Adrenal gland (tissue), 9 donors: ENCODE measurements at regions not wholly inside any gene's neighbourhood (a gene's known extent, or its start where the extent isn't known, plus 50 kb on each side); places are given as distances from the start of the nearest gene placed in this dataset.

Experiments
- DNase-seq, 7 donors: peaks; one replicate each; pipeline ENCODE4 v3.0.0-alpha.2; 2019 to 2020
- H3K27ac ChIP-seq, 5 donors: fragments of 200-600 bp; sonication (generic) in 4 of 5; 1 replicate in 3 of 5; 2 replicates in 2 of 5; pipeline versions ENCODE4 v1.5.1 to v1.8.0; 2016 to 2020; ENCODE audit warnings: mild to moderate bottlenecking in 1 of 5
- H3K27me3 ChIP-seq: fragments of 200-600 bp; 2 replicates; pipeline ENCODE4 v1.8.0; 2021
- H3K36me3 ChIP-seq, 2 donors: fragments of 200-600 bp; replicated peaks in 1 of 2; 1 replicate in 1 of 2; 2 replicates in 1 of 2; pipeline versions ENCODE4 v1.5.1 to v1.8.0; 2018 to 2022
- H3K4me1 ChIP-seq, 2 donors: fragments of 200-600 bp; replicated peaks in 1 of 2; 1 replicate in 1 of 2; 2 replicates in 1 of 2; pipeline versions ENCODE4 v1.5.1 to v1.8.0; 2018 to 2021
- H3K4me3 ChIP-seq, 4 donors: fragments of 200-600 bp; sonication (generic) in 3 of 4; one replicate each; pipeline ENCODE4 v1.5.1; 2016 to 2018
- H3K9me3 ChIP-seq, 3 donors: fragments of 200-600 bp; sonication (generic) in 1 of 3; replicated peaks in 1 of 3; 1 replicate in 2 of 3; 2 replicates in 1 of 3; pipeline versions ENCODE4 v1.5.1 to v1.8.0; 2016 to 2021
- POLR2A ChIP-seq, 2 donors: fragments of 450-650 bp; IDR thresholded peaks; one replicate each; pipeline ENCODE4 v1.6.1; 2017; ENCODE audit warnings: antibody characterized with exemption in 2 of 2, mild to moderate bottlenecking in 2 of 2, moderate library complexity in 1 of 2
- WGBS, 4 donors: extraction: QIAGEN DNeasy Blood & Tissue Kit in 2 of 4; methylation state at CpG; one replicate each; pipeline versions ENCODE4 v1.1.5 to v1.1.7; 2013 to 2017; 5-methylcytosine and 5-hydroxymethylcytosine counted together
- intact Hi-C, 2 donors: fragments of 100-400 bp; cut with DNase I; formaldehyde crosslinking; loops; one replicate each; pipeline versions ENCODE4 v1.14.1 to v1.15.0; 2022 to 2023
- TF ChIP-seq, protein P1 (sequence below), 6 experiments: fragments of 450-650 bp in 4 of 6; fragments of 200-600 bp in 2 of 6; sonication (generic) in 1 of 6; IDR thresholded peaks; 1 replicate in 5 of 6; 2 replicates in 1 of 6; pipeline versions ENCODE4 v1.5.1 to v1.8.0; 2016 to 2021; ENCODE audit warnings: antibody characterized with exemption in 6 of 6, mild to moderate bottlenecking in 2 of 6, moderate library complexity in 1 of 6
- donor health status: healthy with polysubstance abuse.
- donor health status: Bipolar disorder and iron deficiency.
- donor health status: DM: yes; HTN: yes; CAD: no.
- donor health status: DM: no; HTN: no; CAD: no.
- donor health status: DM: no; HTN: no; CAD: no.

DNA sequence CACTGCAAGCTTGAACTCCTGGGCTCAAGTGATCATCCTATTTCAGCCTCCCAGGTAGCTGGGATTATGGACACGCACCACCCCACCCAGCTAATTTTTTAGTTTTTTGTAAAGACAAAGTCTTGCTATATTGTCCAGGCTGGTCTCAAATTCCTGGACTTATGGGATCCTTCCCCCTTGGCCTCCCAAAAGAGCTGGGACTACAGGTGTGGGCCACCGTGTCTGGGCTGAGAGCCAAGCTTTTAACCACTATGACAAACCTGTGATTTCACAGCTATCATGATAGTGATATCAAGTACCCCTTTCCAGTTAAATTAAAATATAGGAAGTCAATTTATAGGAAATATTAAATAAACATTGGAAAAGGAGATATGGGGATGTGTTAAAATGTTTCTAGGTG, 74.6 kb upstream of the IRX6 start:
- DNase-seq = no peak
- 73 to 88% (median 79%) methylated on average over 2 of the region's 2 CpGs for WGBS, 4 donors
- Histone ChIP-seq H3K9me3 (no peaks in the 10 kb centered on the region), H3K27me3 (no peaks in the 10 kb centered on the region), H3K27ac (no peak overlapping the region), H3K36me3 (no peaks in the 10 kb centered on the region), H3K4me3 (no peak overlapping the region), H3K4me1 (no peaks in the 10 kb centered on the region)
- intact Hi-C loops = no loop called here
- TF ChIP-seq, protein P1, sequence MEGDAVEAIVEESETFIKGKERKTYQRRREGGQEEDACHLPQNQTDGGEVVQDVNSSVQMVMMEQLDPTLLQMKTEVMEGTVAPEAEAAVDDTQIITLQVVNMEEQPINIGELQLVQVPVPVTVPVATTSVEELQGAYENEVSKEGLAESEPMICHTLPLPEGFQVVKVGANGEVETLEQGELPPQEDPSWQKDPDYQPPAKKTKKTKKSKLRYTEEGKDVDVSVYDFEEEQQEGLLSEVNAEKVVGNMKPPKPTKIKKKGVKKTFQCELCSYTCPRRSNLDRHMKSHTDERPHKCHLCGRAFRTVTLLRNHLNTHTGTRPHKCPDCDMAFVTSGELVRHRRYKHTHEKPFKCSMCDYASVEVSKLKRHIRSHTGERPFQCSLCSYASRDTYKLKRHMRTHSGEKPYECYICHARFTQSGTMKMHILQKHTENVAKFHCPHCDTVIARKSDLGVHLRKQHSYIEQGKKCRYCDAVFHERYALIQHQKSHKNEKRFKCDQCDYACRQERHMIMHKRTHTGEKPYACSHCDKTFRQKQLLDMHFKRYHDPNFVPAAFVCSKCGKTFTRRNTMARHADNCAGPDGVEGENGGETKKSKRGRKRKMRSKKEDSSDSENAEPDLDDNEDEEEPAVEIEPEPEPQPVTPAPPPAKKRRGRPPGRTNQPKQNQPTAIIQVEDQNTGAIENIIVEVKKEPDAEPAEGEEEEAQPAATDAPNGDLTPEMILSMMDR (IDR thresholded peaks at IDR 0.05) = no peak
- no peak for TF ChIP-seq POLR2A (IDR thresholded peaks at IDR 0.05)

DNA sequence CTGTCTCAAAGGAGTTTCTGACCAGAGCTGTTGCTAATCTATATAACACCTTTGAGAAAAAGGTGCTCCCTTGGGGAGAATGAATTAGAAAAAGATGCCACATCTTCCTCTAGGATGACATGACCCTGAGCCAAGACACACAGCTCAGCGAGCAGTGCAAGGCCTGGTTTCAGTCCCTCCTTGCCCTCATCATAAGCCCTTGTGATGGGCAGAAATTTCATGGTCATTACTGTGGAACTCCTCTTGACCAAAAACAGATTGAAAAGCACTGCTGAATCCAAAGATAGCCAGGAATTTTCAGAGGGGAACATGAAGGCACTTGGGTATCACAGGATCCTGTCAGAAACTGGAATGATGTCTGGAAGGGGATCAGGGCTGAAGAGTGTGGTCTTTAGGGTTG, 74.1 kb upstream of the IRX6 start:
- TF ChIP-seq, protein P1 (IDR thresholded peaks at IDR 0.05) = no peak
- no peak for TF ChIP-seq POLR2A (IDR thresholded peaks at IDR 0.05)
- H3K4me1 ChIP-seq = no peaks in the 10 kb centered on the region
- H3K27me3 ChIP-seq = no peaks in the 10 kb centered on the region
- H3K36me3 ChIP-seq = no peaks in the 10 kb centered on the region
- H3K4me3 ChIP-seq = no peak overlapping the region
- no peak for DNase-seq
- WGBS, 4 donors = 63 to 67% (median 65%) methylated on average over 1 of the region's 1 CpG
- intact Hi-C loops = no loop called here
- H3K27ac ChIP-seq = no peak overlapping the region
- no peaks in the 10 kb centered on the region for H3K9me3 ChIP-seq

DNA sequence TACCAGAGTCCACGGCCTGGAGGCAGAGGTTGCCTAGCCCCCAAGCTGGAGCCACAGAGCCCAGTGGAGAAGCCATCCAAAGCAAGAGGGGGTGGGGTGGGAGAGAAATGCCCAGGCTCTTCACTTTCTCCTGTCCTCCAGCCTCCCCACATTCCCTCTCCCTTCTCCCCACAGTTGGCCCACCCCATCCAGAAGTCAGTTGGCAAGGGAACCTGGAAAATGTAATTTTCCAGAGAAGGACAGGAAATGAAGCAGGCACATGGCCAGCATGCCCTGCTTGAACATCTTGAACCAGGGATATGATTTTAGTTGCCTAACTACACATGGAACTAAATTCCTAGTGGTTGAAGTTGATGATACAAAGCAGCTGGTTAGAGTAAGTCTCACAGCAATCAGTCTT, 73.3 kb upstream of the IRX6 start:
- Histone ChIP-seq H3K27me3 (no peaks in the 10 kb centered on the region), H3K4me3 (no peak overlapping the region), H3K27ac (no peak overlapping the region), H3K4me1 (no peaks in the 10 kb centered on the region), H3K9me3 (no peaks in the 10 kb centered on the region), H3K36me3 (no peaks in the 10 kb centered on the region)
- intact Hi-C loops = no loop called here
- WGBS, 4 donors = 28 to 62% (median 42%) methylated on average over 1 of the region's 1 CpG
- DNase-seq = no peak
- TF ChIP-seq POLR2A (IDR thresholded peaks at IDR 0.05) = no peak
- TF ChIP-seq, protein P1 (IDR thresholded peaks at IDR 0.05) = no peak

DNA sequence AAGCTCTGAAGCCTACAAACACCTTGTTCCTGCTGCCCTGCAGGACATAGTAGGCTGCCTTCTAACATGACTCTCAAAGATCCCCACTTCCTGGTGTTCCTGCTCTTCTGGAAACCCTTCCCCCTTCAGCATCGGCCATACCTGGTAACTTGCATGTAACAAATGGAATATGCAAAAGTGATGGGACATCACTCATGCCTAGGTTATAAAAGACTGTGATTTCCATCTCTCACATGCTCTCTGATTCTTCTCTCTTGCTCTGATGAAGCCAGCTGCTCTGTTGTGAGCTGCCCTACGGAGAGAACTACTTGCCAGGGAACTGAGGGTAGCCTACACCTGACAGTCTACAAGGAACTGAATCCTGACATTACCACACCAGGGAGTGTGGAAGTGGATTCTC, 72.9 kb upstream of the IRX6 start:
- DNase-seq = no peak
- intact Hi-C loops = no loop called here
- Histone ChIP-seq H3K9me3 (no peaks in the 10 kb centered on the region), H3K27ac (no peak overlapping the region), H3K36me3 (no peaks in the 10 kb centered on the region), H3K4me3 (no peak overlapping the region), H3K4me1 (no peaks in the 10 kb centered on the region), H3K27me3 (no peaks in the 10 kb centered on the region)
- 74 to 83% (median 77%) methylated on average over 2 of the region's 2 CpGs for WGBS, 4 donors
- TF ChIP-seq, protein P1 (IDR thresholded peaks at IDR 0.05) = no peak
